ENCODE measurements at regions not wholly inside any gene's neighbourhood (a gene's known extent, or its start where the extent isn't known, plus 50 kb on each side); places are given as distances from the start of the nearest gene placed in this dataset.

GRCh38 chr5:87782916-87783315 is 370.2 kb upstream of the CCNH start:
- BruUV-seq (replicated peaks) = no TSS peak
- POLR2A ChIA-PET = no interaction called here

More at GRCh38 chr5:87782916-87783315, 370.2 kb upstream of the CCNH start:
- ATAC-seq (no peak), FAIRE-seq (no peak), DNase-seq (ENCODE audit: extremely low read depth in 1 of 4, low spot score in 3 of 4) (no peak)
- Histone ChIP-seq H4K20me1 (replicated peaks; ENCODE audit: control insufficient read depth, insufficient read depth, low read length) (no peaks in the 10 kb centered on the region), H3K27ac (ENCODE audit: extremely low read depth, low read depth, low read length) (no peak overlapping the region), H3K4me3 (no peak overlapping the region), H3K4me2 (ENCODE audit: insufficient read depth, low read length) (no peak overlapping the region), H3K9ac (ENCODE audit: insufficient read depth in 1 of 2, low read depth in 2 of 2, low read length in 2 of 2) (no peak overlapping the region), H3K27me3 (ENCODE audit: control insufficient read depth in 2 of 2, insufficient read depth in 2 of 2, low read length in 2 of 2) (no peaks in the 10 kb centered on the region), H3K9me3 (replicated peaks; ENCODE audit: control insufficient read depth, insufficient read depth, low read depth, low read length) (no peaks in the 10 kb centered on the region), H3K4me1 (replicated peaks in 1 of 2; ENCODE audit: control insufficient read depth in 2 of 2, insufficient read depth in 2 of 2, low read length in 2 of 2) (no peaks in the 10 kb centered on the region), H3K79me2 (ENCODE audit: control insufficient read depth, insufficient read depth, low read length) (no peaks in the 10 kb centered on the region), H2AFZ (ENCODE audit: low read depth, low read length) (no peak overlapping the region), H3K9me1 (ENCODE audit: control insufficient read depth, insufficient read depth, low read length) (no peaks in the 10 kb centered on the region), H3K36me3 (ENCODE audit: control insufficient read depth, insufficient read depth, low read length) (no peaks in the 10 kb centered on the region)
- CTCF ChIA-PET (ENCODE audit: low intra/inter-chr PET ratio) = interaction anchor here (0.6 to 1.1 kb wide), 2 partner anchors 92 to 907 kb away, joined by 3 read pairs; no protein-coding TSS in a partner anchor
- TF ChIP-seq MBD1 (CRISPR knock-in tag; IDR thresholded peaks at IDR 0.05) = no peak
- no peak for TF ChIP-seq CREB3L1 (IDR thresholded peaks at IDR 0.05; ENCODE audit: borderline replicate concordance, low read depth)
- no peak for TF ChIP-seq POLR3A (IDR thresholded peaks at IDR 0.05; ENCODE audit: borderline replicate concordance, extremely low read depth, insufficient read depth, insufficient read length)
- TF ChIP-seq ZBTB17 (CRISPR knock-in tag; IDR thresholded peaks at IDR 0.05) = no peak
- no peak for TF ChIP-seq PHTF2 (CRISPR knock-in tag; IDR thresholded peaks at IDR 0.05)
- no peak for TF ChIP-seq CTBP1 (IDR thresholded peaks at IDR 0.05; ENCODE audit: borderline replicate concordance)
- no peak for TF ChIP-seq POLR2G (IDR thresholded peaks at IDR 0.05; ENCODE audit: low read depth, low read length)
- TF ChIP-seq STAT6 (CRISPR knock-in tag; IDR thresholded peaks at IDR 0.05) = no peak
- no peak for TF ChIP-seq ARID1B (IDR thresholded peaks at IDR 0.05)
- TF ChIP-seq SRF (CRISPR knock-in tag; IDR thresholded peaks at IDR 0.05) = no peak
- no peak for TF ChIP-seq PPARD (CRISPR knock-in tag; IDR thresholded peaks at IDR 0.05)
- no peak for TF ChIP-seq C11orf30 (IDR thresholded peaks at IDR 0.05; ENCODE audit: low read depth)
- no peak for TF ChIP-seq TSHZ1 (CRISPR knock-in tag; IDR thresholded peaks at IDR 0.05)
- intact Hi-C loops (cut with micrococcal nuclease) (loop anchor here (5.0 kb wide), 1 partner anchor 659 kb away; no protein-coding TSS in a partner anchor), in situ Hi-C loops (cut with MboI) (loop anchor here (5.0 kb wide), 1 partner anchor 909 kb away; no protein-coding TSS in a partner anchor)
- WGBS (ENCODE audit: insufficient coverage, low coverage, missing lambda C conversion rate) = 3% methylated on average over 3 of the region's 3 CpGs

All from K562 (cell line).